ENCODE measurements at regions not wholly inside any gene's neighbourhood (a gene's known extent, or its start where the extent isn't known, plus 50 kb on each side); places are given as distances from the start of the nearest gene placed in this dataset.

GRCh38 chr14:97578982-97579548 lies 781.9 kb downstream of the VRK1 start (continued):
- TF ChIP-seq ZNF350 (tag by site-specific recombination; IDR thresholded peaks at IDR 0.05), result no peak

- no peaks in the 10 kb centered on the region for H3K36me3 ChIP-seq (ENCODE audit: control insufficient read depth in 2 of 2, insufficient read depth in 1 of 2, low read length in 2 of 2)
- H3K27ac ChIP-seq (ENCODE audit: extremely low read depth, low read depth, low read length), result no peak overlapping the region
- TF ChIP-seq REST (tag by site-specific recombination; IDR thresholded peaks at IDR 0.05), result peak; percentile 82
- no peak for TF ChIP-seq TCF7L2 (IDR thresholded peaks at IDR 0.05; ENCODE audit: borderline replicate concordance, low read depth, low read length)
- H3K4me1 ChIP-seq (ENCODE audit: control insufficient read depth, insufficient read depth, low read length), result no peaks in the 10 kb centered on the region
- H3K4me3 ChIP-seq (ENCODE audit: low read depth, low read length), result no peak overlapping the region
- ChIA-PET POLR2A (no interaction called here), CTCF (interaction anchor here (0.7 kb wide), 1 partner anchor 125 kb away, joined by 4 read pairs; no protein-coding TSS in a partner anchor)
- H3K9me3 ChIP-seq (ENCODE audit: control insufficient read depth, insufficient read depth, low read depth, low read length), result no peaks in the 10 kb centered on the region
Observed at GRCh38 chr14:97581016-97581415, 783.8 kb downstream of the VRK1 start.

GRCh38 chr14:97582022-97582421 lies 784.8 kb downstream of the VRK1 start:
- TF ChIP-seq ZNF146 (tag by site-specific recombination; IDR thresholded peaks at IDR 0.05) (no peak), ZNF654 (tag by site-specific recombination; IDR thresholded peaks at IDR 0.05; ENCODE audit: low read depth) (no peak), ZNF157 (tag by site-specific recombination; IDR thresholded peaks at IDR 0.05) (no peak), ZNF155 (tag by site-specific recombination; IDR thresholded peaks at IDR 0.05) (no peak), SALL2 (tag by site-specific recombination; IDR thresholded peaks at IDR 0.05; ENCODE audit: borderline replicate concordance) (no peak), ZNF37A (tag by site-specific recombination; IDR thresholded peaks at IDR 0.05) (no peak), TRIM28 (IDR thresholded peaks at IDR 0.05; ENCODE audit: borderline replicate concordance, low read length) (no peak), ZNF404 (tag by site-specific recombination; IDR thresholded peaks at IDR 0.05) (no peak), PRDM10 (tag by site-specific recombination; IDR thresholded peaks at IDR 0.05) (no peak), WT1 (tag by site-specific recombination; IDR thresholded peaks at IDR 0.05) (no peak)
- Histone ChIP-seq H3K4me1 (ENCODE audit: control insufficient read depth, insufficient read depth, low read length) (no peaks in the 10 kb centered on the region), H3K4me3 (ENCODE audit: low read depth, low read length) (no peak overlapping the region), H3K9me3 (ENCODE audit: control insufficient read depth, insufficient read depth, low read depth, low read length) (no peaks in the 10 kb centered on the region), H3K27ac (ENCODE audit: extremely low read depth, low read depth, low read length) (no peak overlapping the region), H3K36me3 (ENCODE audit: control insufficient read depth in 2 of 2, insufficient read depth in 1 of 2, low read length in 2 of 2) (no peaks in the 10 kb centered on the region)
- ChIA-PET POLR2A (no interaction called here), CTCF (no interaction called here)

- H3K4me1 ChIP-seq (ENCODE audit: control insufficient read depth, insufficient read depth, low read length), result no peaks in the 10 kb centered on the region
- no peaks in the 10 kb centered on the region for H3K36me3 ChIP-seq (ENCODE audit: control insufficient read depth in 2 of 2, insufficient read depth in 1 of 2, low read length in 2 of 2)
- no peaks in the 10 kb centered on the region for H3K9me3 ChIP-seq (ENCODE audit: control insufficient read depth, insufficient read depth, low read depth, low read length)
- ChIA-PET CTCF (no interaction called here), POLR2A (no interaction called here)
- H3K4me3 ChIP-seq (ENCODE audit: low read depth, low read length), result no peak overlapping the region
- H3K27ac ChIP-seq (ENCODE audit: extremely low read depth, low read depth, low read length), result no peak overlapping the region
- TF ChIP-seq PATZ1 (tag by site-specific recombination; IDR thresholded peaks at IDR 0.05), result no peak
- TF ChIP-seq ZNF324 (tag by site-specific recombination; IDR thresholded peaks at IDR 0.05), result no peak
- no peak for TF ChIP-seq ZNF707 (tag by site-specific recombination; IDR thresholded peaks at IDR 0.05)
- no peak for TF ChIP-seq ZNF791 (tag by site-specific recombination; IDR thresholded peaks at IDR 0.05)
- TF ChIP-seq SCRT2 (tag by site-specific recombination; IDR thresholded peaks at IDR 0.05), result no peak
- TF ChIP-seq TRIM28 (IDR thresholded peaks at IDR 0.05; ENCODE audit: borderline replicate concordance, low read length), result no peak
- no peak for TF ChIP-seq ZBTB44 (tag by site-specific recombination; IDR thresholded peaks at IDR 0.05)
- TF ChIP-seq SETDB1 (IDR thresholded peaks at IDR 0.05; ENCODE audit: insufficient read length, low read length), result no peak
Observed at GRCh38 chr14:97584528-97584927, 787.3 kb downstream of the VRK1 start.
